SU-DHL-6 (cell line): ENCODE measurements at regions not wholly inside any gene's neighbourhood (a gene's known extent, or its start where the extent isn't known, plus 50 kb on each side); places are given as distances from the start of the nearest gene placed in this dataset.

Source experiments
- H2AFZ ChIP-seq: fragments of 200-600 bp; sonication (generic); 2 replicates; pipeline ENCODE4 v1.6.1; 2014; ENCODE audit warnings: low read depth, mild to moderate bottlenecking, moderate library complexity, mixed read lengths, antibody characterized with exemption, low read length; ENCODE audit not compliant: severe bottlenecking
- H3F3A ChIP-seq: fragments of 200-600 bp; shearing (Covaris generic); 2 replicates; pipeline ENCODE4 v1.6.0; 2016; ENCODE audit warnings: antibody characterized with exemption, mild to moderate bottlenecking; ENCODE audit not compliant: insufficient read depth
- H3K27ac ChIP-seq: fragments of 200-600 bp; sonication (generic); 2 replicates; pipeline ENCODE4 v1.5.1; 2016; ENCODE audit warnings: low read depth, mild to moderate bottlenecking, low read length, moderate library complexity, mixed read lengths
- H3K27me3 ChIP-seq: fragments of 200-600 bp; sonication (generic), shearing (Covaris generic); 2 replicates; pipeline ENCODE4 v1.6.0; 2014; ENCODE audit warnings: mild to moderate bottlenecking, low read length
- H3K36me3 ChIP-seq: fragments of 200-600 bp; sonication (generic); 2 replicates; pipeline ENCODE4 v1.6.1; 2014; ENCODE audit warnings: mild to moderate bottlenecking, low read length, mixed read lengths
- H3K4me2 ChIP-seq: fragments of 300-600, 200-600 bp; shearing (Covaris generic), sonication (generic); 2 replicates; pipeline ENCODE4 v1.6.0; 2014; ENCODE audit warnings: low read length, low read depth, mild to moderate bottlenecking; ENCODE audit not compliant: poor library complexity, severe bottlenecking
- H3K4me3 ChIP-seq: fragments of 200-600 bp; sonication (generic); 2 replicates; pipeline ENCODE4 v1.5.1; 2014; ENCODE audit warnings: antibody characterized with exemption, low read length, mild to moderate bottlenecking, mixed read lengths; ENCODE audit not compliant: insufficient read depth, poor library complexity, severe bottlenecking
- H3K79me2 ChIP-seq: fragments of 200-600 bp; sonication (generic); 2 replicates; pipeline ENCODE4 v1.6.1; 2014; ENCODE audit warnings: mild to moderate bottlenecking, low read length, moderate library complexity; ENCODE audit not compliant: insufficient read depth
- H3K9ac ChIP-seq: fragments of 200-600 bp; sonication (generic); 2 replicates; pipeline ENCODE4 v1.7.0; 2014; ENCODE audit warnings: mild to moderate bottlenecking, low read length
- H3K9me2 ChIP-seq: fragments of 200-600 bp; sonication (generic); replicated peaks from 2 replicates; pipeline ENCODE4 v1.6.1; 2014; ENCODE audit warnings: low read length; ENCODE audit not compliant: insufficient read depth
- H3K9me3 ChIP-seq: fragments of 200-600 bp; sonication (generic); 2 replicates; pipeline ENCODE4 v1.6.1; 2014; ENCODE audit warnings: low read length, mixed read lengths; ENCODE audit not compliant: insufficient read depth
- H4K20me1 ChIP-seq: fragments of 200-600 bp; sonication (generic); 2 replicates; pipeline ENCODE4 v1.6.1; 2014; ENCODE audit warnings: low read depth, mild to moderate bottlenecking, antibody characterized with exemption, low read length, moderate library complexity, mixed read lengths
- EZH2phosphoT487 ChIP-seq: fragments of 200-600 bp; sonication (generic), shearing (Covaris generic); conservative IDR thresholded peaks from 2 replicates; pipeline ENCODE4 v1.6.1; 2018; ENCODE audit warnings: mild to moderate bottlenecking, antibody characterized with exemption, low read length, moderate library complexity, mixed read lengths
- TF ChIP-seq, protein P1 (sequence below): fragments of 200-600 bp; sonication (generic); IDR thresholded peaks from one replicate; pipeline ENCODE4 v1.5.1; 2017; ENCODE audit warnings: antibody characterized with exemption, mild to moderate bottlenecking, low read length, moderate library complexity; ENCODE audit not compliant: insufficient read depth, poor library complexity, severe bottlenecking

DNA sequence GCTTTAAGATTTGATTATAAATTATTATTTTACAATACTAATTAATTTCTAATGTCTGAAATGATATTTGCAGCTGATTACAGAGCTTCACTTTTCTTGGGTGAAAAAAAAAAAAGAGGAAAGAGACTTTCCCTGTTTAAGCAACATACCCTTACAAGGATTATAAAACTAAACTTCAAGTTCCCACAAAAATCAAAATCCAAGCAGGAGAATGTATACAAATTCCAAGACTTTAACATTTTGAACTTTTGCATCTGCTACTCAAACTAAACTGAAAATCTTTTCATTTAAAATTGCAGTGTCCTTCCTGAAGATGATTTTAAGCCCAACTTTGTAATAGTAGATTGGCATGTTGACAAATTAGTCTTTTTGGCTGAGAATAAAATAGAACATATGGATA lies 742.4 kb upstream of the INTU start:
- H3K9ac ChIP-seq = no peak overlapping the region
- no peak overlapping the region for H3K4me3 ChIP-seq
- TF ChIP-seq, protein P1, sequence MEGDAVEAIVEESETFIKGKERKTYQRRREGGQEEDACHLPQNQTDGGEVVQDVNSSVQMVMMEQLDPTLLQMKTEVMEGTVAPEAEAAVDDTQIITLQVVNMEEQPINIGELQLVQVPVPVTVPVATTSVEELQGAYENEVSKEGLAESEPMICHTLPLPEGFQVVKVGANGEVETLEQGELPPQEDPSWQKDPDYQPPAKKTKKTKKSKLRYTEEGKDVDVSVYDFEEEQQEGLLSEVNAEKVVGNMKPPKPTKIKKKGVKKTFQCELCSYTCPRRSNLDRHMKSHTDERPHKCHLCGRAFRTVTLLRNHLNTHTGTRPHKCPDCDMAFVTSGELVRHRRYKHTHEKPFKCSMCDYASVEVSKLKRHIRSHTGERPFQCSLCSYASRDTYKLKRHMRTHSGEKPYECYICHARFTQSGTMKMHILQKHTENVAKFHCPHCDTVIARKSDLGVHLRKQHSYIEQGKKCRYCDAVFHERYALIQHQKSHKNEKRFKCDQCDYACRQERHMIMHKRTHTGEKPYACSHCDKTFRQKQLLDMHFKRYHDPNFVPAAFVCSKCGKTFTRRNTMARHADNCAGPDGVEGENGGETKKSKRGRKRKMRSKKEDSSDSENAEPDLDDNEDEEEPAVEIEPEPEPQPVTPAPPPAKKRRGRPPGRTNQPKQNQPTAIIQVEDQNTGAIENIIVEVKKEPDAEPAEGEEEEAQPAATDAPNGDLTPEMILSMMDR = no peak
- no peak for TF ChIP-seq EZH2phosphoT487
- no peaks in the 10 kb centered on the region for H3F3A ChIP-seq
- no peak overlapping the region for H2AFZ ChIP-seq
- no peaks in the 10 kb centered on the region for H3K9me3 ChIP-seq
- H3K79me2 ChIP-seq = no peaks in the 10 kb centered on the region
- no peak overlapping the region for H3K27ac ChIP-seq
- no peak overlapping the region for H3K4me2 ChIP-seq
- no peaks in the 10 kb centered on the region for H4K20me1 ChIP-seq
- H3K36me3 ChIP-seq = no peaks in the 10 kb centered on the region
- H3K9me2 ChIP-seq = no peaks in the 10 kb centered on the region
- H3K27me3 ChIP-seq = no peaks in the 10 kb centered on the region

GRCh38 chr4:126890994-126891393 lies 741.8 kb upstream of the INTU start:
- Histone ChIP-seq H3K4me3 (no peak overlapping the region), H3F3A (no peaks in the 10 kb centered on the region), H3K79me2 (no peaks in the 10 kb centered on the region), H3K9me3 (no peaks in the 10 kb centered on the region), H2AFZ (peak overlapping the region; percentile 19), H4K20me1 (no peaks in the 10 kb centered on the region), H3K9ac (no peak overlapping the region), H3K27me3 (no peaks in the 10 kb centered on the region), H3K9me2 (no peaks in the 10 kb centered on the region), H3K4me2 (no peak overlapping the region), H3K36me3 (no peaks in the 10 kb centered on the region), H3K27ac (no peak overlapping the region)
- no peak for TF ChIP-seq EZH2phosphoT487
- TF ChIP-seq, protein P1 = no peak

GRCh38 chr4:126894963-126895362 lies 737.8 kb upstream of the INTU start:
- H2AFZ ChIP-seq = no peak overlapping the region
- H3K9me3 ChIP-seq = no peaks in the 10 kb centered on the region
- H3K27ac ChIP-seq = no peak overlapping the region
- no peak overlapping the region for H3K4me2 ChIP-seq
- no peak overlapping the region for H3K9ac ChIP-seq
- H3K4me3 ChIP-seq = no peak overlapping the region
- H4K20me1 ChIP-seq = no peaks in the 10 kb centered on the region
- no peak for TF ChIP-seq EZH2phosphoT487
- TF ChIP-seq, protein P1 = no peak
- no peaks in the 10 kb centered on the region for H3K36me3 ChIP-seq
- H3K27me3 ChIP-seq = no peaks in the 10 kb centered on the region
- no peaks in the 10 kb centered on the region for H3F3A ChIP-seq
- no peaks in the 10 kb centered on the region for H3K9me2 ChIP-seq
- H3K79me2 ChIP-seq = no peaks in the 10 kb centered on the region
